HG03432 (cell line): ENCODE measurements at regions not wholly inside any gene's neighbourhood (a gene's known extent, or its start where the extent isn't known, plus 50 kb on each side); places are given as distances from the start of the nearest gene placed in this dataset.

Experiments used
- ATAC-seq: cut with Tn5 transposase; IDR thresholded peaks from one replicate; pipeline ENCODE4 v1.9.1; 2021; ENCODE audit warnings: mild to moderate bottlenecking, moderate library complexity; ENCODE audit not compliant: unreplicated experiment

DNA sequence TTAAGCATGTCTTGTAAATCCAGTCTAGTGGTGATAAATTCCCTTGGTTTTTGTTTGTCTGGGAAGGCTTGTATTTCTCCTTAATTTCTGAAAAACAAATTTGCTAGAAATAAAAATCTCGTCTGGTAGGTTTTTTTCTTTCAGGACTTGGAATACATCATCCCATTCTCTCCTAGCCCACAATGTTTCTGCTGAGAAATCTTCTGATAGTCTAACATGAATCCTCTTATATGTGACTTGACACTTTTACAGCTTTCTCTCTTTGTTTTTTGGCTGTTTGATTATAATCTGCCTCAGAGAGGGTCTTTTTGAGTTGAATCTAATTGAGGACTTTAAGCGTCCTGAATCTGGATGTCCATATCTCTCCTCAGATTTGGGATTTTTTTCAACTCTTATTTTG is 104.9 kb downstream of the FEM1C start:
- no peak for ATAC-seq

- ATAC-seq = no peak
These were observed 105.5 kb downstream of the FEM1C start for GRCh38 chr5:115439042-115439441.

GRCh38 chr5:115435778-115436712 is 108.5 kb downstream of the FEM1C start:
- ATAC-seq = peak; percentile 69

DNA sequence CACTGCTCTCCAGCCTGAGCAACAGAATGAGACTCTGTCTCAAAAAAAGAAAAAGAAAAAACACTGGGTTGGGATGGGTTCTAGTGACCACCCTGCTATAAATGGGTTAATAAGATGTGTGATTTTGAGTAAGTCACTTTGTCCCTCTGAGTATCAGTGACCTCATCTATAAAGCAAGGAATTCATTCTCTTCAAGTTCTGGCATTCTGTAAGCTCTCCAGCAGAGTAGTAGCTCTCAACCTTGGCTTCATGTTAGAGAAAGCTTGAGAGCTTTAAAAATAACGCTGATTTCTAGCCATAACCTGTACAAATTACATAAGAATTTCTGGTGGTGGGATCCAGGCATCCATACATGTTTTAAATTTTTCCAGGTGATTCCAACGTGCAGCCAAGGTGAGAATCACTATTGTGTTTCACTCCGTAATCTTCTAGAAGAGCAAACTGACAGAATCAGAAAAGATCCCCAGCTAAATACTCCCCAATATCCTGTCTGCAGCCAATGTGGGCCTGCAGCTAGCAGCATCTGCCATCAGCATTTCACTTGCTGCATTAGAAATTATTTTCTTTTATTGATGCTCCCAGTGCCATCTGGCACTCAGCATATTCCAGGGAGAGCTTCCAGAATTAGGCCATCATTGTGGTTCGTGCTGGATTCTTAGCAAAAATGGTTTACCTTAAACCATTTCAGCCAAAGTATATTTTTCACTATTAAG is 109.4 kb downstream of the FEM1C start:
- no peak for ATAC-seq

GRCh38 chr5:115433918-115434317 is 110.7 kb downstream of the FEM1C start:
- ATAC-seq = peak; percentile 31

GRCh38 chr5:115432691-115433090 is 111.9 kb downstream of the FEM1C start:
- ATAC-seq = no peak

DNA sequence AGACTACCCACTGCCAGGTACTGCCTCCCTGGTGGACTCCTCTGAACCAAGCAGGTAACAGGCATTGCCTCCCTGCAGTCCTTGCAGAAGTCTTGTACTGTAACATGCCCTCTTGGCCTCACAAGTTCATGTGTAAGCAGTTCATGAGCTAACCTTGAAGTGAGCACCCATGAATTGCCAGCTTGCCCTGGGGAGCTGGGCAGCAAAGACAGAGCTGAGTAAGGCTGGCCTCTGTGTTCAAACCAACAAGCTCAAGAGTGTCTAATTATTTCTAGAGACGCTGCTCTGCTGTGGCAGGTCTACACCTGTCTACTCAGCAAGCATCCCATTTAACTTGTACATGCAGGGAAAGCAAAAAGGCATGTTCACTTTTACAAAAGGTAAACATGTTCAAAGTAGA is 113.5 kb downstream of the FEM1C start:
- ATAC-seq = no peak

DNA sequence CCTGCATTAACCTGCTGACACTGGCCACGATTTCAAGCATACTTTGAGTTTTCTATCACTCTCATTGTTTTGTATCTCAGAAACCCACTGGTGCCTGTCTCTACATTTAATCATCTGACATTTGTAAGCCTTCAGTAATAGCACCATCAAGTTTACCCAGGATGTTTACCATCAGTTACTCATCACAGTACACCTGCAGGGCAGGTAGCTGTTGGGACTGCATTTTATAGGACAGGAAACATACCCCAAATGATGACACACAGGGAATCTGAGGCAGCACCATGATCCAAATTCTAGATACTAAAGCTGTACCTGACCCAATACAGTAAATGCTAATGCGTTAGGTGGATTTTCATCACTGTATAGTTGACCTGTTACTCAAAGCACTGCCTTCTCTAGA is 114.2 kb downstream of the FEM1C start:
- ATAC-seq = no peak

- no peak for ATAC-seq
These were observed 115.1 kb downstream of the FEM1C start for GRCh38 chr5:115429345-115429940.

DNA sequence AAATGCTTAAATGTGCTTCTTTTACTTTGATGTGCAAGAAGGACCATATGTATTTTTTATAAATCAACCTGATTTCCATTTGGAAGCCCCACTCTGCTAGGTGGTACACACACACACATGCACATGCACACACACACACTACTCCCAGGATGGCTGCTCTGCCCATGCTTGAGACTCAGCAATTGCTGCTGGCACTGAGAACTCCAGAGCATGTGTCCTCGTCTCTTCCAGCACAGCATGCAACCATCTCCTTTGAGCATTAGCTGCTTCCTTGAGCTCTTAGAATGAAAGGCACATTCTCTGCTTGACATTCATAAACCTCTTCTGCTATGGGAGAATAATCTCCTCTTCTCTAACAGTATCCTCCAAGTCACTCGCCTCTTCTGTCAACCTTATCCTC is 115.9 kb downstream of the FEM1C start:
- no peak for ATAC-seq

DNA sequence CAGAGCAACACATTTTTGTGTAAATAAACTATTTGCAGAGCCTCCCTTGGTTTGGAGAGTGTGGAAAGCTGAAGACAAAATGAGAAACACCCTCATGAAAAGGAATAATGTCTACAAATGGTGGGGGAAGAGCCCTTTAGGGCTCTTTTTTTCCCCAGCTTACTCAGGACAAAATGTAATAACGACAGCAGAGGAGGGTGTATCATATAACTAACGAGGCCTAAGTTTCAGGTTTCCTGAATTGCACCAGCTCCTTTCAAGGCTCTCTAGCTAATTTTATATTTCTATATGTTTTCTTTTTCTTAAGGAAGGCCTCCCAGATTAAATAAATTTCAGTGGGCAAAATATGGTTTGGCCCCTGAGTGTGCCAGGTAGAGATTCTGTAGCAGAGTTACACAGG is 116.3 kb downstream of the FEM1C start:
- ATAC-seq = no peak

DNA sequence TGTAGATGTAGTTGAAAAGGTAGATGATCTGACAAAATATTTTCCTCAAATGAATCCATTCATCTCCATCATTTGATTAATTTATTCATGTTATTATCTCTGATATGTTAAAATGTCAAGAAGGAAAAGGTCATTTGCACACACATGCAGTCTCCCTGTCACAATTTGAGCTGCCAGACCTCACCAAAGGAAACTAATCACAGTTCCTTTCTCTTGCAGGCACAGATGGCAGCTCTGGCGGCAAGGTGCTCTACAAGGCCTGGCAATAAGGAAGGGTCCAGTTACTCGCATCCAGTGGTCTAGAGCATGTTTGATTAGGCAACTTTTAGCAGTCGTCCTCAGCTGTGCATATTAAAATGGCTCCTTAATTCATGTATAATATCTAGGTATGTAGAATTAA is 120.1 kb downstream of the FEM1C start:
- no peak for ATAC-seq

DNA sequence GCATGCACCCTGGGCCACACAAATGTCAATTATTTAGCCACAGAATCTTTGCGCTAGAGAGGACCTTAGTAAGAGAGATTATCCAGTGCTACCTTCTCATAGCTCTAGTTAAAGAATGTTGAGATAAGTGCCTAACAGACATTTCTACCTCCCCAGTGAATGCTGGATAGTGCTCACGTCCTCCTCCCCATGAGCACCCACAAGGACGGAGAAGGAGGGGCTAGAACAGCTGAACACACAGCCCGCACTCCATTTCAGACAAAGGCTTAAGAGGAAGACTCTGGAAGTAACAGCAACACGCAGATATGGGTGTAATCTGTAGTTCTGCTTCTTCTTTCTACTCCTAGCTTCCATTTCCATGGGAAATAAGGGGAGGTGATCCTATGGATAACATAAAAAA is 120.5 kb downstream of the FEM1C start:
- no peak for ATAC-seq

DNA sequence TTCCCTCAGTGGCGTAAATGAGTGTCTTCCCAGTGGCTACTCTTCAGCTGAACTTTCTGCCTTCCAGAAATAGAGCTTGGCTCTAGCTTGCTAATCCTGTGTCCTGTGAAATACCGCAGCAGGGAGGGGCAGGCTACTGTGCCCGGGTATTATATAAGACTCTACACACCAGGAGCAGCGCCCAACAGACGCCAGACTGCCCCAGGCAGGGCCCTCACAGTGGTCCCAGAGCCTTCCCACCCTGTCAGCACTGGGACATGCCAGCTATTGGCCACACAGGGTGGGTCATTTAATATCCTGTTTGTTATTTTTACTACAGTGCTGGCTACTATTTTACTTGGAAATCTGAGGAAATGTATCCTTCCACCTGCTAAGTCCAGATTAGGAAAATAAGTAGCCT is 121.0 kb downstream of the FEM1C start:
- no peak for ATAC-seq

DNA sequence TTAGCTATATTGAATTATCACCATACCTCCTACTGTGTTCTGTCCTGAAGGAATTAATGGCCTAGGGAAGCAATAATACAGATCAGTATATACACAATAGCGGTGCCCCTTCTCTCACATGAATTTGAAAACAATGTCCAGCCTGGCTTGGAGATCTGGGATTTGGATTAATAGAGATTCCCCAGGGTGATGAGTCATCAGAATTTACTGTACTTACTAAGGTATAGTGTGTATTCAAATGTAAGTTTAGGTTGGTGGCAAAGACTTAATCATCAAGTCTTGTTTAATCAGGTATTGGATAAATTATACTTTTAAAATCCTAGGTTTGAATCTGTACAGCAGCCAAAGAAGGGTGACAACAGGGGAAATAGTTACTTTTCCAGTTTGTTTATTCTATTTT is 121.5 kb downstream of the FEM1C start:
- no peak for ATAC-seq

DNA sequence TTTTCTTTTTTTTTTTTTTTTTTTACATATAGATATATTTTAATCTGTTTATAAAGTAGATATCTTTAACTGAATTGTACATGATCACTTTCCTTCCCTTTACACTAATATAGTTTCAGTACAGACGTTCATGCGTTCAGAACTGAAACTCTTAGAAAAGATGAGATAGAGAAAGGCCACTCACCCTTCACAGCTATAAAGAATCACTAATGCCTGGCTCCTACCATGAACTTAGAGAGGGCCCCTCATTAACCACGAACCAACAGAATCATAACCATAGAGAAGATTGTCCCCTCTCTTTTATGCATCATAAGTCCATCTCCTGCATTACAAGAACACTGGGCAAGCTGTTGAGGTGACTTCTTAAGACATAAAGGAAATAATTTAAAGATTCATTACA is 123.8 kb downstream of the FEM1C start:
- peak; percentile 77 for ATAC-seq

DNA sequence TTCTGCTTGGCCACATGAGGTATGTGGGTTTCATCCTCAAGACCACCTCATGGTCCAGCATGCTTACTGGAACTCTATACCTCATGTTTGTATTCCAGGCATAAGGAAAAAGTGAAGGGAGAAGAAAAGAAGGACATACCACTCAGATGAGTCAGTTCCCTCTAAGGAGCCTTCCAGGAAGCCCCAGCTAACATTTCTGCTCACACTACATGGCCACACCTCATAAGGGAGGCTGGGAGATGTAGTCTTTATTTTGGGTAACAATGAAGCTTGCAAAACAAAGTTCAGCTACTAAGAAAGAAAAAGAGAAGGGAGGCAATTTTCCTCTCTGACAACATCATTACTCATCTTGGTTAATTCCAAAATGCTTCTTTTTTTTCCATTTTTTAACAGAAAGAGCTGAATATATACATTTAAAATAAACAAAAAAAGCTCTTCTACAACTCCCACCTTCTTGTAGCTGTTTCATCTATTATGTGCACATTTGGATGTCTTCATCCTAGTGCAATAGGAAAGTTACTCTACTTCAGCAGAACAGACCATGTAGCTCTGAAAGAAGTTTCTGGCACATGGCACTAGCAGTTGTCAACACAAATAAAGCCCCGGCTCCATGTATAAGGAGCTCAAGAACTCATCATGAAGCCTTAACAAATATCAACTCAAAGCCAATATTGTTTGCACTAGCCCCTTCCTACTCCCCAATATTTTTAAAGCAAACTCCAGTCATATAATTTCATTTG is 123.6 kb upstream of the CCDC112 start:
- no peak for ATAC-seq

DNA sequence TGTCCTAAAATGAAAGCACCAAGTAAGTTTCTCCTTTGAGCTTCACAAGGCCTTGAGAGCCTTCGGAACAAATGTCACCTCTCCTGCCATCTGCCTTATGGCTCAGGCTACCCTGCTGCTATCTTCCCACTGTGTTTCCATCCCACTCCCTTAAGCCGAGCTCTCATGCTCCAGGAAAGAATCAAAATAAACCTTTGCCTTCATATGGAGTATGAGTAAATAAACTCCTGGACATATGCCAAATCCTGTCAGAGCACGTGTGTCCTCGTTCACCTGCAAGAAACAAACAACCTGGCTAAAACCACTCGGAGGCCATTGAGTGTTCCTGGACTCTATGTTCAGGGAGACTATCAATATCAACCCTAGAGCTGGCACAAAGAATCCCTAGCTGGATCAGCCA is 122.3 kb upstream of the CCDC112 start:
- ATAC-seq = no peak

- no peak for ATAC-seq
These were observed 120.6 kb upstream of the CCDC112 start for GRCh38 chr5:115417076-115417475.

DNA sequence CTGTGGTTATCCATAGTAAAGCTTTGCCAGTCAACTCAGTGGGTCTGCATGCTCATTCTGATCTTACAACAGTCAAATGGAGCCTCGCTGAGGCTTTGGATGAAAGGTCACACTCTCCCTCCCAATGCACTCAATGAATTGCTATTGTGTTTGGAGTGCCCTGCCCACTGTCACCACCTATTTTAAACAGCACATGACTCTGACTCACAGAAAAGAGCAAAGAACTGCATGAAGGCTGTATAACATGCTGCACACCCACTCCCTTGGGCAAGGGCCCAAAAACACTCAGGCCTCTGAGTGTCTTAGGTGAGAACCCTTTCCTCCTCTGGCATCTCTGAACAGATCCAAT is 118.7 kb upstream of the CCDC112 start:
- ATAC-seq = peak; percentile 56

DNA sequence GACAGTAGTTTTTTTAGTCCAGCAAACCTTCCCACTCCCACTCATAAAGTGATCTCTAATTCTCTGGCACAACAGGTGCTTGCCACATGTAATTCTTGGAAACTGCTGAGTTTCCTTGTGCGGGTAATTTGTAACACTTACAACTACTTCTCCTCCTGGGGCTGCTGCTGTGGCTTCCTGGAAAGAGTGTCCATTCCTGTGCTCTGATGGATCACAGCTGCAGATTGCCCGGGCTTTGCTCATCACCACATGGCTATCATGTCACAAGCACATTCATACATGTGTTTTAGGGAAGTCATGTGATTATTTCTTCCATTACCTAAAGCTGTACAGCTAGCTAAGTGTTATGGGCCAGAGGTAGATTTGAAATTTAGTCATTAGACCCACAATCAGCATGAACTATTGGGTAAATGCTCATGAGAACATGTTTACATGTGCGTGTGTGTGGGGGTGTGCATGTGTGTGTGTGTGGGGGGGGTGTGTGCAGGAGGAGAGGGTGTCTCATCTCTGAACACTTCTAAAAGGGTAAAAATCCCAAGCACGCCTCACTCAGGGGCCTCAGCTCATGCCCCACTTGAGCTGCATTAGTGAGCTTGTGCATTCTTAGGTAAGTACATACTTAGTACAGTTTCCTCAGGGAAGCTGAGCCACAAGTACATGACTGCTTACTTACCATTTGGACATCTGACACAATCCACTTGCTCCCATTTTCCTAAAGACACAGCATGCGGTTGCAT is 118.1 kb upstream of the CCDC112 start:
- ATAC-seq = peak; percentile 30
